Duodenal mucosa (tissue), 2 donors: ENCODE measurements at regions not wholly inside any gene's neighbourhood (a gene's known extent, or its start where the extent isn't known, plus 50 kb on each side); places are given as distances from the start of the nearest gene placed in this dataset.
"Not testable (repeated sequence)": the region's sequence is repeated elsewhere in the genome, so short reads cannot be mapped to it uniquely, and the experiment has no call there.

Experiments
- H3K27ac ChIP-seq: one replicate; pipeline ENCODE4 v1.7.0; 2013; ENCODE audit warnings: low read depth, low read length
- H3K27me3 ChIP-seq, 2 donors: one replicate each; pipeline ENCODE4 v1.7.0; 2013; ENCODE audit warnings: low read length in 2 of 2, control low read depth in 1 of 2; ENCODE audit not compliant: insufficient read depth in 2 of 2, control insufficient read depth in 1 of 2
- H3K36me3 ChIP-seq, 2 donors: one replicate each; pipeline ENCODE4 v1.7.0; 2013; ENCODE audit warnings: low read length in 2 of 2, control low read depth in 1 of 2; ENCODE audit not compliant: insufficient read depth in 2 of 2, control insufficient read depth in 1 of 2
- H3K4me1 ChIP-seq, 2 donors: one replicate each; pipeline ENCODE4 v1.7.0; 2013; ENCODE audit warnings: low read length in 2 of 2, control low read depth in 1 of 2; ENCODE audit not compliant: insufficient read depth in 2 of 2, control insufficient read depth in 1 of 2
- H3K4me3 ChIP-seq, 2 donors: one replicate each; pipeline ENCODE4 v1.7.0; 2013; ENCODE audit warnings: low read length in 2 of 2, low read depth in 1 of 2
- H3K9ac ChIP-seq, 2 donors: one replicate each; pipeline ENCODE4 v1.7.0; 2013; ENCODE audit warnings: low read length in 2 of 2, low read depth in 1 of 2
- H3K9me3 ChIP-seq, 2 donors: one replicate each; pipeline ENCODE4 v1.7.0; 2013; ENCODE audit warnings: low read length in 2 of 2, control low read depth in 1 of 2; ENCODE audit not compliant: control insufficient read depth in 1 of 2

- H3K27ac ChIP-seq, H3K36me3 ChIP-seq, H3K4me3 ChIP-seq, H3K9me3 ChIP-seq, H3K9ac ChIP-seq, H3K4me1 ChIP-seq, H3K27me3 ChIP-seq: not testable (repeated sequence)
These were observed 59.8 kb upstream of the RTL6 start for GRCh38 chr22:44557872-44558271.

DNA sequence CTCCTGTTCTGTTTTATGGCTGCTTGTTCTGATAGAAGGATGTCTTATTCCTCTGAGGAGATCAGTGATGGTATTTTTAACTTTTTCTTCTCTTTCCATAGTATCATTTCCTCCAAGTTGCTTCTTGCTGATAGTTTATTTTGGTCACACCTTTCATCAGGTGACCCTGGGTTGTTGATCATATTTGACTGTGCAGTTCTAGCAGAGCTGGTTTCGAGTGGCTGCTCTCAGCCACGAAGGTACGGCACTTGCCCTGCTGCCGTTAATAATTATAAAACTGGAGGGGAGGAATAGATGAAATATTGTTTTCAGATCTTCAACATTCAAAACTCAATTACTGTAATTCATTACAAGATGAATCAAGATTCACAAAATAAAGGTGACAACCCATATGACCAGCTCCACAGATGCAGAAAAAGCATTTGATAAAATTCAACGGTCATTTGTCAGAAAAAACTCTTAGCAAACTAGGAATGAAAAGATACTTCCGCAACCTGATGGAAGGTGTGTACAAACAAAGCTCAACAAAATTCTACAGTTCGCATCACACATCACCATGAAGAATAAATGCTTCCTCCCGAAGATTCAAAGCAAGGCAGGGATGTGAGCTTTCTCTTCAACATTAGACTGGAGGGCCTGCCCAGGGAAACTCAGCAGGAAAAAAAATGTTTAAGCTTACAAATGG is 59.2 kb upstream of the RTL6 start:
- Histone ChIP-seq H3K36me3 (no peaks in the 10 kb centered on the region), H3K27ac (no peak overlapping the region), H3K4me1 (no peaks in the 10 kb centered on the region), H3K9ac (no peak overlapping the region), H3K9me3 (no peaks in the 10 kb centered on the region), H3K27me3 (no peaks in the 10 kb centered on the region), H3K4me3 (no peak overlapping the region)

GRCh38 chr22:44555597-44555996 is 57.6 kb upstream of the RTL6 start:
- Histone ChIP-seq H3K9ac (no peak overlapping the region), H3K36me3 (no peaks in the 10 kb centered on the region), H3K4me1 (no peaks in the 10 kb centered on the region), H3K27ac (no peak overlapping the region), H3K9me3 (no peaks in the 10 kb centered on the region), H3K4me3 (no peak overlapping the region), H3K27me3 (no peaks in the 10 kb centered on the region)

DNA sequence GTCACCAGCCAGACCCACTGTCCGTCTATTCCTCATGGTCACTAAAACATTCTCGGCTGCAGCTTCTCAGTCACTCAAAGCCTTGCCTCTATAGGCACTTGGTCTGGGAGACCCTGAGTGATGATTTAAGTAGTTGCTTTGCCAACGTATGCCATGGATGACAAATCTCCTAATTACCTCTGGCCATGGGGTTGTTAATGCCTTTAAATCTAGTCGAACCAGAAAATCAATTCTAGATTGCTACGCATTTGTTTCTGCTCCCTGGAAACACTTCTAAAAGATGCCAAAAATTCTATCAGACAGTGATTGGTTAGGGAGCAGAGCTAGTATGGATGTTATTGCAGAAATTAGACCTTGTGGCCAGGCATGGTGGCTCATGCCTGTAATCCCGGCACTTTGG is 57.0 kb upstream of the RTL6 start:
- Histone ChIP-seq H3K9me3 (no peaks in the 10 kb centered on the region), H3K36me3 (no peaks in the 10 kb centered on the region), H3K4me1 (no peaks in the 10 kb centered on the region), H3K9ac (no peak overlapping the region), H3K27ac (no peak overlapping the region), H3K4me3 (no peak overlapping the region), H3K27me3 (no peaks in the 10 kb centered on the region)

DNA sequence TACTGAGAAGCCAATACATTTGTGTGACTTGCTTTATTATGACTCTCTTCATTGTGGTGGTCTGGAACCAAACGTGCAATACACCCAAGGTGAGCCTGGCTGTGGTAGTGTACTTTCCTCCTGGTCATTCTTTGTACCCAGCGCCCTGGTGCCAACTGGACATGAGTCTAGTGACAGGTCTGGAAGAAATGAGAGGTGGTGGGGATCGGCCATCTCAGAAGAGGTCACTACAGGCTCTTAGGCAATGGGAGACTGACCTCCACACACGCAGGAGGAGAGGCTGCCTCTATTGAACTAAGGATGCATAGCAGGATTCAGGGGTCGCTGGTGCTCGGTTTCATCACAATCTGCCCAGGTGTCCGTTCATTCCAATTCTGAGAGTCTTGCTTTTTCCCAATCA is 56.4 kb upstream of the RTL6 start:
- no peaks in the 10 kb centered on the region for H3K4me1 ChIP-seq
- H3K4me3 ChIP-seq: no peak overlapping the region

DNA sequence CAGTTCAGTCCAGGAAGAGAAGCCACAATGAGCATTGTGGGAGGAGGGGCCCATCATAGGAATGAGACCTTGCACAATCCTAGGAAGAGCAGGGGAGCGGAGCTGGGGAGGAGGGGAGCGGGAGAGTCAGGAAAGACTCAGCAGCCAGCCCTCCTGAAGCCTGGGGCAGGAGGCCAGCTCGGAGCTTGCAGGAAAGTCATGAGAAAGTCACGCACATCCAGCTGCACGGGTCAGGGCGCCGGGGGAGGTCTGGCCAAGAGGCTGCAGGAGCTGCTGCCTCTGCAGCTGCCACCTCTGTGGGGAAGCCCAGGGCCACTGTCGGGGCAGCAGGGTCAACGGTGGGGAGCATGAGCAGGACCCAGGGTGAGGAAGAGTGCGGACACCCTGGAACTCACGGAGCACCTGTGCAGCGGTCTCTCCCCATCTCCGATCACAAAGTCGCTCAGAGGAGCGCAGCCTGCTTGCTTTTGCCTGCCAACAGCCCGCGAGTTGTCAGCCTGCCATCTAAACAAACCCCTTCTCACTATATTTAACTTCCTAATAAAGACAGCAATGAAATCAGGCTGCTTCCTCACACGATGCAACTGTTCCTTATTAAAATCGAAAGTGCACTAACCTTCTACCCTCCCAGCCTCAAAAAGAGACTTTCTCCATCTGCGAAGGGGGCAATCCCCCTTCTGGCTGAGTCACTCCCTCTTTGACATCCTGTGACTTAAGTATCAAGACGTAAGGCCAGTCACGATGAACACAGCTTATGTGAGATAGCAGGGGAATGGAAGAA is 52.9 kb upstream of the RTL6 start:
- Histone ChIP-seq H3K9ac (no peak overlapping the region), H3K4me3 (peak overlapping the region in 1 of 2 donors; percentile 22)

More for the DNA sequence above, 56.4 kb upstream of the RTL6 start:
- no peaks in the 10 kb centered on the region for H3K36me3 ChIP-seq
- no peak overlapping the region for H3K9ac ChIP-seq
- no peaks in the 10 kb centered on the region for H3K9me3 ChIP-seq
- H3K27me3 ChIP-seq: no peaks in the 10 kb centered on the region
- no peak overlapping the region for H3K27ac ChIP-seq

DNA sequence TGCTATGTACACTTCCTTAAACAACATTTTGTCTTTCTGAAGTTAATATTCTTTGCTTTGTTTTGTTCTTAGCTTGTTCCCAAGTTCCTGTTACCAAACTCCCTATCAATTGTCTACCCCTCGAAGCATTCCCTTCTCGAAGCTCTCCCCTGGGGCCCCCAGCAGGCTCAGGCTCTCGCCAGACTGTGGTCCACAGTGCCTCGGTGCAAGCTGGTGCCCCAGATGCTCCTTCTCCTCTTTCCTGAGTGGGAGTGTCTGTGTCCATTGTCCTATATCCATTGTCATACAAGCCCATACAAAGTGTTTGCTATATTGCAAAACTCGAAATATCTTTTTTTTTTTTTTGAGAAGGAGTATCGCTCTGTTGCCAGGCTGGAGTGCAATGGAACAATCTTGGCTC is 51.7 kb upstream of the RTL6 start:
- Histone ChIP-seq H3K4me3 (no peak overlapping the region), H3K36me3 (no peaks in the 10 kb centered on the region), H3K9me3 (no peaks in the 10 kb centered on the region), H3K9ac (no peak overlapping the region), H3K27me3 (no peaks in the 10 kb centered on the region), H3K4me1 (no peaks in the 10 kb centered on the region), H3K27ac (no peak overlapping the region)

More for the DNA sequence above, 52.9 kb upstream of the RTL6 start:
- H3K36me3 ChIP-seq: no peaks in the 10 kb centered on the region
- H3K27me3 ChIP-seq: no peaks in the 10 kb centered on the region
- H3K4me1 ChIP-seq: no peaks in the 10 kb centered on the region
- H3K9me3 ChIP-seq: no peaks in the 10 kb centered on the region
- peak overlapping the region; percentile 32 for H3K27ac ChIP-seq

DNA sequence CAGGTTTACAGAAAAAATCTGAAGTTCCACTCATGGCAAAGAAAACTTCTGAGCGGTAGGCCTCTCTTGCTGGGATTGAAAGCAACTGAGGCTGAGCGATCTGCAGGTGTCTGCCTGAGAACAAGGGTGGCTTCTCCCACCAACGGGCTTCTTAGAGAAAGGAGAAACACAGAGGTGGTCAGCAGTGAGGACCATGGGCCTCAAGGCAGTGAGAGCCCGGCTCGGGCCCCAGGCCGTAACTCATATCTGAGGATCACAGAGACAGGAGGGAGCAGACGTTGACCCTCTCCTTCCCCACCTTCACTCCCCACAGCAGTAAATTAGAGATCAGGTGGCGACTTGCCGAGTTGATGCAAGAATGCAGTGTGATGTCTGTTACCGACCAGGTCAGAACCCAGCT is 50.9 kb upstream of the RTL6 start:
- Histone ChIP-seq H3K36me3 (no peaks in the 10 kb centered on the region), H3K9ac (no peak overlapping the region), H3K27ac (no peak overlapping the region), H3K27me3 (no peaks in the 10 kb centered on the region), H3K4me1 (no peaks in the 10 kb centered on the region), H3K4me3 (no peak overlapping the region), H3K9me3 (no peaks in the 10 kb centered on the region)
